Right renal pelvis (tissue), 4 donors: ENCODE measurements at regions not wholly inside any gene's neighbourhood (a gene's known extent, or its start where the extent isn't known, plus 50 kb on each side); places are given as distances from the start of the nearest gene placed in this dataset.
"Not testable (repeated sequence)": the region's sequence is repeated elsewhere in the genome, so short reads cannot be mapped to it uniquely, and the experiment has no call there.

ENCODE experiments used
- DNase-seq, 4 donors: peaks; one replicate each; pipeline ENCODE4 v3.0.0-alpha.2; 2013; ENCODE audit warnings: low read depth in 4 of 4, low spot score in 3 of 4, missing footprints in 1 of 4

- no peak for DNase-seq
These were observed 172.4 kb upstream of the RTL1 start for GRCh38 chr14:101075801-101076413.

DNA sequence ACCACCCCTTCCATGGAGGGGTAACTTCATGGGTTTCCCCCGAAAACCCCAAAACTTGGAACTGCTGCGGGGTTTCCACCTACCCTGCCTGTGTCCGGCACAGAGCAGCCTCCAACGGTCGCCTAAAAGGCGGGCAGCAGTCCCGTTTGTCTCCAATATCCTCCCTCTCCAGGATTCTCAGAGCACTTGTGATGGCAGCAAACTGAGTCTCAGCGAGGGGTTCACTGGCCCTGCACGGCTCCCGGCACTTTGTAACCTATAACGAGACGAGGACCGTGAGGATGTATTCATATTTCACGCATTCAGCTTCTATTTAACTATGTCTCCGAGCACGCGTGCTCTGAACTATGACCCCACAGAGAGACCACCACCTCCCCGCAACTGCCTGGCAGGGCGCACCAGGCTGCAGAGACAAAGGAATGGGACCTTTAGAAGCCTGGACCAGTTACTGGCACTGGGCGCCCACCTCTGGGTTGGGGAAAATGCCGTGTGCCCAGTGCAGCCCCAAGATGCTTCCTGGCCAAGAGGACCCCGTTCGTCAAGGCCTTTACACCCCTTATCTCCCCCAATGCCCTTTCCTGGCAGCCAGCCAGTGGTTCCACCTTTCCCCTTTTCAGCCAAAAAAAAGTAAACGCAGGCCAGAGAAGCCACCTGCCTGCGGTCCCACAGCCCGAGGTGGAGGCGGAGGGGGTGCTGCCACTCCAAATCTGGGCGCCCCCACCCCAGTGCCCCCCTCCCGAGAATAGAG is 173.1 kb upstream of the RTL1 start:
- no peak for DNase-seq

DNA sequence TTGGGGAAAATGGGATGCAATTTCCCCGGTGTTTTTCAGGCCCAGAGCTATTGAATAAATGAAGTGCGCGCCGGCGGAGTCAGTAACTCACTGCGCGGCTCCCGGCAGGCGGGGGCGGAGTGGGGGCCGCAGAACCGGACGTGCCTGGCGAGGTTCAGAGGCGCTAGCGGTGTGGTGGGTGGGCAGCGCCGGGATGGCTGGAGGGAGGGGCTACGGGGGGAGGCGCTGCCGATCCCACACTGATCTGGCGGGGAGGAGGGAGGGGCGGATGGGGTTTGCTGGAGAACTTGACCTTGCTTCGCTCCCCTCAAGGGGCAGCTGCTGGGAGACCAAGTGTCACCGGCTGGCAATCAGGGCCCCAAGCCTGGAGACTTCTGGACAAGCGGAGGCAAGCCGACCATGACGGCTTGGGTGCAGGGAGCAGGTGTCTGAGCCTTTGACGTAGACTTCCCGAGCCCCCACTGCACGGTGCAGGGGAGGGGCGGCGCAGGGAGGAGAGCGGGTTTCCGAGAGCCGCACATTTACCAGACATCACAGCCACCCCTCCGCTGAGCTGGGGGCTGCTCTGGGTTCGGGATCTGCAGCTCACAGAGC is 174.1 kb upstream of the RTL1 start:
- DNase-seq: peak in 3 of 4 donors; percentile 30 to 36 (median 32)

- DNase-seq: no peak
These were observed 174.8 kb upstream of the RTL1 start for GRCh38 chr14:101078170-101078891.

DNA sequence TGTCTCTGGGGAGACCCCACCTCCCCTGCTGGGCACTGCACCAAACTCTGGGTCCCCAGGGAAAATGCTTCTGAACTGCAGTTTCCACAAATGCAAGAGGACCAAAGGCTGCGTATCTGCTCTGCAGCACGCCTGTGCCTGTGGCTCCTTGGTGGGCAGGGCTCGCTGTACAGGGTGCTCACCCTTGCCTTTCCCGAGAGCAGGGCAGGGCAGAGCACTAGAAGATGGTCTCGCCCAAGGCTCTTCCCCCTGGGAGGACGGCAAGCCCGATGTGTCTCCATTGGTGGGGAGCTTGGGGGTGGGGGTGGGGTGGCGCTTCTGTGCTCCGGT is 175.3 kb upstream of the RTL1 start:
- no peak for DNase-seq

DNA sequence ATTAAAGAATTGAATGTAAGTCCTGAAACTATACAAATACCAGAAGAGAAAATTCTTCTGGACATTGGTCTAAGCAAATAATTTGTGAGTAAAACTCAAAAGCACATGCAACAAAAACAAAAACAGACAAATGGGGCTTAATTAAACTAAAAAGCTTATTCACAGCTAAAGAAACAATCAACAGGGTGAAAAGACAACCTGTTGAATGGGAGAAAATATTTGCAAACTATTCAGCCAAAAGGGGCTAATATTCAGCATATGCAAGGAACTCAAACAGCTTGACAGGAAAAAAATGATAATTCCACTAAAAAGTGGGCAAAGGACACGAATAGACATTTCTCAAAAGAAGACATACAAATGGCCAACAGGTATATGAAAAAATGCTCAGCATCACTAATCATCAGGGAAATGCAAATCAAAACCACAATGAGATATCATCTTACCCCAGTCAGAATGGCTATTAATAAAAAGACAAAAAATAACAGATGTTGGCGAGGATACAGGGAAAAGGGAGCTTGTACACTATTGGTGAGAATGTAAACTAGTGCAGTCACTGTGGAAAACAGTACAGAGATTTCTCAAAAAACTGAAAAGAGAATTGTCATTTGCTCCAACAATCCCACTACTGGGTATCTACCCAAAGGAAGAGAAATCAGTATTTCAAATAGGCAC is 177.5 kb upstream of the RTL1 start:
- no peak for DNase-seq

- no peak for DNase-seq
These were observed 178.5 kb upstream of the RTL1 start for GRCh38 chr14:101082036-101082435.

DNA sequence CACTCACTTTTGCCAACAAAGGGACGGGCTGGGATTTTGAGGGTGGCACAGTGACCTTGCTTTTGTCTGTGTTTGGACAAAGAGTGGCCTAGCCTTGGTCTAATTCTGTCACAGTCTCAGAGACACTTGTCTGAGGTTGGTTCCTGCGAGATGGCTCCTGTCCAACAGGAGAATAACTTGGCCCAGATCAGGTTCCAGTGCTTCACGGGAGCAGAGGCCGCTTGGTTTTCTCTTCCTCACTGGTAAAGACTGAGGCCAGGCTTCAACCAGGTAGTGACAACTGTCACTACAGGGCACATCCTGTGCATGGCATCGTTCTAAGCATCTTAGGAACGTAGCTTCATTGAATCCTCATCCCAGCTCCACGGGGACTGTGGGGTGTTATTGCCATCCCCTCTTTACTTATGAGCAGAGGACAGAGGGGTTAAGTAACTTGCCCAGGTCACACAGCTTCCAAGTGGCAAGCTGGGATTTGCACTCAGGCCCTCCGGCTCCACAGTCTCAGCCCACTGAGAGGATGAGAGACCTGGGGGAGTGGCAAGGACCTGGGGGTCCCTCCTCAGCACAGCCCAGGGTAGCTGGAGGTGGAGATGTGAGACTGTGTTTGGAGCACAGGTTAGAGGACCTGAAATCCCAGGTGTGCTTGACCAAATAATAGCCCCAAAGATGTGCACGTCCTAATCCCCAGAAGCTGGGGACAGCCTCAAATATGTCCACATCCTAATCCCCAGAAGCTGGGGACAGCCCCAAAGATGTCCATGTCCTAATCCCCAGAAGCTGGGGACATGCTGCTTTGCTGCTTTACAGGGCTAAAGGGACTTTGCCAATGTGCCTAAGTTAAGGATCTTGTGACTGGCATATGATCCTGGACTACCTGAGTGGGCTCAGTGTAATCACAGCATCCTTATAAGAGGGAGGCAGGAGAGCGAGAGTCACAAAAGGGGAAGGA is 179.2 kb upstream of the RTL1 start:
- no peak for DNase-seq

DNA sequence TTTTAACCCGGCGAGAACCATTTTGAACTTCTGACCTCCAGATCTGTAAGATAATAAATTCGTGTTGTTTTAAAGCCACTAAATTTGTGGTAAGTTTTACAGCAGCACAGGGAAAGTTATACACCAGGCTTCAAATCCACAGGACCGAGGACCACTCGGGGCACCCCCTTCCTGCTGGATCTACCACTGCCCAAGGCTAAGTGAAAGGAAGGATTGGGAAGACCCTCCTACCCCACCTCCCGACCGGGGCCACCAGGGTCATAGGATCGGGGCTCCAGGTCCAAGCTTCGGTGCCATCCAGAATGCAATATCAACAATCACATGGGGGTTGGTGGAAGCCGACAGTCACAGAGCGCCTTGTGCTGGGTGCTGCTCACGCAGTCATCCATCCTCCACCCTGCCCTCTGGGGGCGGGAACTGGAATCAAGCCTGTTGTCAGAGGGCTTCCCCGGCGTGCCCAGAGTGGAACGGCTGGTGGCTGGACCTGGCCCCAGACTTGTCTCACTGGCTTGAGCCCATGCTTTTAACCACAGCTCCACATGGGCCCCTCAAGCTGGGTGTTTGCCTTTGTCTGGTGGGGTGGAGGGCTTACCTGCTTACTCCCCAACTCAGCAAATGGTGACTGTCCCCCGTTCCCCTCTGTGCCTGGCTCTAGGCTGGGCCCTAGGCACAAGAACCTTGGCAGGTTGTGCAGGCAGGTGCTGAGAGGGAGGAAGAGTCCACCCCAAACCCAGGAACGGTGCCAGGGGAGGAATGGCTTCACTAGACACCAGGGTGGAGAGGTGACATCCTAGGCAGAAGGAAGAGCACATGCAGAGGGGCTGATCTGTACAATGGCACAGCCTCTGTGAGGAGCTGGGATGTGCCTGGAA is 180.3 kb upstream of the RTL1 start:
- no peak for DNase-seq

DNA sequence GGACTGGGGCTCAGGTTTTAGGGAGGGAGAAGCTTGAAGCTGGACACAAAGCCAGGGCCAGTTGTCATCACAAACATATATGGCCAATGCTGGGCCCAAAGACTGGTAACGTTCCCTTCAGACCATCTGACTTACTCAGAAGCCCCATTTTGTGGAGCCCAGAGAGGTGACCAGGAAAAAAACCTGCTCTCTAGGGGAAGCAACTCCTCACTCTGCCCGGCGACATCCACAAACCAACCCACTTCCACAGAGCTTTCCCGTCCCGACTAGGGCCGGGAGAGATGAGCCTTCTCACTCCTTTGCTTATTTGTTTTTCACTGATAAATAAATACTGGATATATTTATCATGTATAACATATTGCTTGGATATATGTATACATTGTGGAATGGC is 180.9 kb upstream of the RTL1 start:
- no peak for DNase-seq

DNA sequence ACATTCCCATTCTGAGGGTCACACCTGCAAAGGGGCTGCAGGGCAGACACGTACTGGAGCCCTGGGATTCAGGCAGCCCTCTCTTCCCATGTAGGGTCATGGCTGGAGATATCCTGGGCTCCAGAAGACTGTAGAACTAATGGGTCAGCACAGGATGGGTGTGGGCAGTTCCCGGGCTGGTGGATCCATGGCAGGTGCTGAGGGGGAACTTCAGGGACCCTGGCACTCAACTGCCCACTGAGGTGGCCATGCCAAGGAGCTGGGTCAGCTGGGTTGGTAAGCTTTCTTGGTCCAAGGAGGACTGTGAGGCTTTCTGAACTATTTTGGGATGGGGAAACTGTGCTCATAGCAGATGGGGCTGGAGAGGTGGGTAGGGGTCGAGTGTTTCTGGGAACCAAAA is 183.4 kb upstream of the RTL1 start:
- DNase-seq: no peak

DNA sequence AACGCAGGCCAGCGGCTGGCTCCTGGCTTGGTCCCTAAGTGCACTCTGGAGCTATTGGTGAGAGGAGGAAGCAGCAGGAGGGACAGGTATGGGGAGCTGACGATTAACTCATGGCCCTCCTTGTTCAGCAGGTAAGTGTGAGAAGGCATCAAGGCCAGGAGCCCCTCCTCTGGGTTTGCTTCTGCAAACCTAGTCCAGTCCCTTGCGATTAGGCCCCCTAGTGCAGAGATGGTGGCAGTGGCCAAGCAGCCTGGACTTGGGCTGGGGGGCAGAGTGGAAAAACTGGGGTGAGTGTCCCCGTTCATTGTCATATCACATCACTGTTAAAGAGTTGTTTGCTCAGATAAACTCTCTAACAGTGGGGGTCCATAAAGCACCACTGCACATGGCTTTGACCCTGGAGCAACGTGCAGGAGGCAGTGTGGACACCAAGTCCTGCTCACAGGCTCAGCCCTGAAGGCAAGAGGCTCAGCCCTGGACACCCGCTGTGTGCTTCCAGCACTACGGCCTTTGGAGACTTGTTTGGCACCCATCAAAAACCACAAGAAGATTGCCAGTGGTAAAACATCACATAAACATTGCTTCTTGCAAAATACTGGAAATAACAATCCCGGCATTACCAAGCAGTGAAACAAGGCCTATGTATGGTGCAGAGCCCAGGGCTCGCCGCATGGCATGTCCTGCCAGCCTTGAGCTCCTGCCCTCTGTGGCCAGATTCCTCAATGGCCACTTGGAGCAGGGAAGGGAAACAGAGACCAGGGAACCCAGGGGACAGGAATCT is 184.3 kb upstream of the RTL1 start:
- DNase-seq: no peak

- no peak for DNase-seq
These were observed 184.8 kb upstream of the RTL1 start for GRCh38 chr14:101088395-101088667.

GRCh38 chr14:101088714-101089113 is 185.2 kb upstream of the RTL1 start:
- DNase-seq: no peak

DNA sequence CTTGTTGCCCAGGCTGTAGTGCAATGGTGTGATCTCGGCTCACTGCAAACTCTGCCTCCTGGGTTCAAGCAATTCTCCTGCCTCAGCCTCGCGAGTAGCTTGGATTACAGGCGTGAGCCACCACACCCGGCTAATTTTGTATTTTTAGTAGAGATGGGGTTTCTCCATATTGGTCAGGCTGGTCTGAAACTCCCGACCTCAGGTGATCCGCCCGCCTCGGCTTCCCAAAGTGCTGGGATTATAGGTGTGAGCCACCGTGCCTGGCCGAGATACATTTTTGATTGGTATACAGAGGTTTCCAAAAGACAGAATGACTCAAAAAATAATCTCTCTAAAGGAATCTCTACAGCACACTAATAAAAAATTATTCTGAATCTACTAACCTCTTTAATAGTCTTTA is 187.0 kb upstream of the RTL1 start:
- DNase-seq: not testable (repeated sequence)

- DNase-seq: no peak
These were observed 187.5 kb upstream of the RTL1 start for GRCh38 chr14:101090976-101091375.

GRCh38 chr14:101094916-101095315 is 191.4 kb upstream of the RTL1 start:
- not testable (repeated sequence) for DNase-seq

GRCh38 chr14:101096551-101096950 is 193.0 kb upstream of the RTL1 start:
- no peak for DNase-seq
